Left lobe of liver (tissue), 2 donors: ENCODE measurements at regions not wholly inside any gene's neighbourhood (a gene's known extent, or its start where the extent isn't known, plus 50 kb on each side); places are given as distances from the start of the nearest gene placed in this dataset.

Experiments
- ATAC-seq: fragments of 200-7000 bp; cut with Tn5 transposase; one replicate; pipeline ENCODE4 v1.9.1; 2020; ENCODE audit warnings: mild to moderate bottlenecking, moderate library complexity
- DNase-seq: peaks from one replicate; pipeline ENCODE4 v3.0.0-alpha.2; 2020; ENCODE audit warnings: low spot score
- donor health status: DM: no; HTN: no; CAD: no; lungs with moderate emphysema.
- donor health status: DM: no; HTN: yes; CAD: no.

GRCh38 chrX:147828719-147829118 is 83.0 kb upstream of the FMR1 start:
- ATAC-seq, result no peak
- DNase-seq, result no peak

GRCh38 chrX:147832707-147833348 is 78.9 kb upstream of the FMR1 start:
- ATAC-seq (no peak), DNase-seq (no peak)

GRCh38 chrX:147838465-147839131 is 73.1 kb upstream of the FMR1 start:
- ATAC-seq, result peak; percentile 69
- no peak for DNase-seq

- DNase-seq, result no peak
These were observed 65.0 kb upstream of the FMR1 start for GRCh38 chrX:147846676-147847075.

GRCh38 chrX:147847999-147848398 is 63.7 kb upstream of the FMR1 start:
- no peak for DNase-seq

More at GRCh38 chrX:147846676-147847075, 65.0 kb upstream of the FMR1 start:
- ATAC-seq, result no peak

GRCh38 chrX:147848543-147849443 is 62.9 kb upstream of the FMR1 start:
- DNase-seq, result no peak
- no peak for ATAC-seq

More at GRCh38 chrX:147847999-147848398, 63.7 kb upstream of the FMR1 start:
- no peak for ATAC-seq

GRCh38 chrX:147850875-147851274 is 60.8 kb upstream of the FMR1 start:
- ATAC-seq (no peak), DNase-seq (no peak)

GRCh38 chrX:147853701-147854100 is 58.0 kb upstream of the FMR1 start:
- no peak for DNase-seq
- no peak for ATAC-seq

- peak; percentile 73 for ATAC-seq
- no peak for DNase-seq
These were observed 52.1 kb upstream of the FMR1 start for GRCh38 chrX:147859666-147860065.
